ENCODE measurements at regions not wholly inside any gene's neighbourhood (a gene's known extent, or its start where the extent isn't known, plus 50 kb on each side); places are given as distances from the start of the nearest gene placed in this dataset.
"Not testable (repeated sequence)": the region's sequence is repeated elsewhere in the genome, so short reads cannot be mapped to it uniquely, and the experiment has no call there.

GRCh38 chr6:122170274-122170673 is 229.2 kb upstream of the HSF2 start:
- no peak for DNase-seq

GRCh38 chr6:122178988-122179387 is 220.5 kb upstream of the HSF2 start:
- DNase-seq, result no peak

GRCh38 chr6:122180132-122180531 is 219.3 kb upstream of the HSF2 start:
- DNase-seq, result peak in 1 of 2 donors; percentile 15

GRCh38 chr6:122182061-122182460 is 217.4 kb upstream of the HSF2 start:
- DNase-seq, result no peak

- DNase-seq, result peak; percentile 28 to 31
Measured at GRCh38 chr6:122184401-122184827, 215.0 kb upstream of the HSF2 start.

- not testable (repeated sequence) for DNase-seq
Measured at GRCh38 chr6:122185458-122185857, 214.0 kb upstream of the HSF2 start.

GRCh38 chr6:122187186-122187585 is 212.3 kb upstream of the HSF2 start:
- no peak for DNase-seq

- DNase-seq, result no peak
Measured at GRCh38 chr6:122198922-122199321, 200.5 kb upstream of the HSF2 start.

- no peak for DNase-seq
Measured at GRCh38 chr6:122200440-122200839, 199.0 kb upstream of the HSF2 start.

- DNase-seq, result no peak
Measured at GRCh38 chr6:122202576-122203137, 196.8 kb upstream of the HSF2 start.

GRCh38 chr6:122207061-122207460 is 192.4 kb upstream of the HSF2 start:
- no peak for DNase-seq

GRCh38 chr6:122207794-122208193 is 191.7 kb upstream of the HSF2 start:
- no peak for DNase-seq

GRCh38 chr6:122214605-122215318 is 184.7 kb upstream of the HSF2 start:
- no peak for DNase-seq

GRCh38 chr6:122220254-122220653 is 179.2 kb upstream of the HSF2 start:
- DNase-seq, result no peak

GRCh38 chr6:122222761-122223160 is 176.7 kb upstream of the HSF2 start:
- no peak for DNase-seq

GRCh38 chr6:122223251-122223650 is 176.2 kb upstream of the HSF2 start:
- DNase-seq, result no peak

- no peak for DNase-seq
Measured at GRCh38 chr6:122238861-122239260, 160.6 kb upstream of the HSF2 start.

GRCh38 chr6:122246906-122247658 is 152.4 kb upstream of the HSF2 start:
- no peak for DNase-seq

GRCh38 chr6:122248001-122248669 is 151.3 kb upstream of the HSF2 start:
- DNase-seq, result no peak

GRCh38 chr6:122248844-122249243 is 150.6 kb upstream of the HSF2 start:
- DNase-seq, result no peak

- no peak for DNase-seq
Measured at GRCh38 chr6:122258839-122259238, 140.6 kb upstream of the HSF2 start.

GRCh38 chr6:122264557-122264956 is 134.9 kb upstream of the HSF2 start:
- no peak for DNase-seq

GRCh38 chr6:122265755-122266154 is 133.7 kb upstream of the HSF2 start:
- no peak for DNase-seq

All from right lung (tissue), 2 donors.